GM19438 (cell line): ENCODE measurements at regions not wholly inside any gene's neighbourhood (a gene's known extent, or its start where the extent isn't known, plus 50 kb on each side); places are given as distances from the start of the nearest gene placed in this dataset.
"Not testable (repeated sequence)": the region's sequence is repeated elsewhere in the genome, so short reads cannot be mapped to it uniquely, and the experiment has no call there.

Experiments used
- ATAC-seq: cut with Tn5 transposase; IDR thresholded peaks from one replicate; pipeline ENCODE4 v1.9.1; 2021; ENCODE audit warnings: low read depth; ENCODE audit not compliant: unreplicated experiment

- ATAC-seq = no peak
Observed at GRCh38 chr18:5721924-5722323, 173.4 kb downstream of the TMEM200C start.

GRCh38 chr18:5720132-5720531 lies 175.2 kb downstream of the TMEM200C start:
- ATAC-seq = no peak

GRCh38 chr18:5717256-5717655 lies 173.5 kb upstream of the EPB41L3 start:
- ATAC-seq = no peak

GRCh38 chr18:5710676-5711075 lies 166.9 kb upstream of the EPB41L3 start:
- no peak for ATAC-seq

- no peak for ATAC-seq
Observed at GRCh38 chr18:5710235-5710634, 166.4 kb upstream of the EPB41L3 start.

- ATAC-seq = no peak
Observed at GRCh38 chr18:5709476-5710095, 165.8 kb upstream of the EPB41L3 start.

GRCh38 chr18:5707586-5707985 lies 163.8 kb upstream of the EPB41L3 start:
- ATAC-seq = no peak

GRCh38 chr18:5705393-5705792 lies 161.6 kb upstream of the EPB41L3 start:
- ATAC-seq = no peak

GRCh38 chr18:5704847-5705246 lies 161.1 kb upstream of the EPB41L3 start:
- ATAC-seq = no peak

GRCh38 chr18:5702016-5702415 lies 158.2 kb upstream of the EPB41L3 start:
- not testable (repeated sequence) for ATAC-seq

GRCh38 chr18:5693699-5694294 lies 150.0 kb upstream of the EPB41L3 start:
- no peak for ATAC-seq

GRCh38 chr18:5678779-5679406 lies 135.1 kb upstream of the EPB41L3 start:
- no peak for ATAC-seq

- no peak for ATAC-seq
Observed at GRCh38 chr18:5678278-5678677, 134.5 kb upstream of the EPB41L3 start.

GRCh38 chr18:5673616-5674015 lies 129.8 kb upstream of the EPB41L3 start:
- ATAC-seq = no peak

- ATAC-seq = no peak
Observed at GRCh38 chr18:5669585-5669984, 125.8 kb upstream of the EPB41L3 start.

GRCh38 chr18:5668087-5668715 lies 124.4 kb upstream of the EPB41L3 start:
- no peak for ATAC-seq

GRCh38 chr18:5667356-5667755 lies 123.6 kb upstream of the EPB41L3 start:
- no peak for ATAC-seq

GRCh38 chr18:5662586-5663090 lies 118.8 kb upstream of the EPB41L3 start:
- no peak for ATAC-seq

GRCh38 chr18:5661179-5661578 lies 117.4 kb upstream of the EPB41L3 start:
- ATAC-seq = no peak

- ATAC-seq = no peak
Observed at GRCh38 chr18:5653802-5654201, 110.0 kb upstream of the EPB41L3 start.

GRCh38 chr18:5651736-5652135 lies 107.9 kb upstream of the EPB41L3 start:
- ATAC-seq = no peak
